SK-N-SH treated with all-trans-retinoic acid at 6 μM for 48 hours (cell line): ENCODE measurements at regions not wholly inside any gene's neighbourhood (a gene's known extent, or its start where the extent isn't known, plus 50 kb on each side); places are given as distances from the start of the nearest gene placed in this dataset.

Experiments
- ARNTL ChIP-seq: fragments of 450-650 bp; formaldehyde crosslinking; IDR thresholded peaks from 2 replicates; pipeline ENCODE4 v1.5.0; 2020; ENCODE audit warnings: low read depth, mild to moderate bottlenecking, moderate library complexity, borderline replicate concordance
- BACH2 ChIP-seq: fragments of 250-450 bp; sonication (Bioruptor Pico); IDR thresholded peaks from 2 replicates; pipeline ENCODE4 v1.9.0; 2021; ENCODE audit warnings: mild to moderate bottlenecking, borderline replicate concordance
- CSRNP3 ChIP-seq: fragments of 250-450 bp; sonication (Bioruptor Pico); IDR thresholded peaks from 2 replicates; pipeline ENCODE4 v1.5.1; 2021; ENCODE audit warnings: mild to moderate bottlenecking, moderate library complexity
- ISL1 ChIP-seq: fragments of 250-450 bp; sonication (Bioruptor Pico); IDR thresholded peaks from 2 replicates; pipeline ENCODE4 v2.1.2; 2022; ENCODE audit warnings: mild to moderate bottlenecking, moderate library complexity
- OSR1 ChIP-seq: fragments of 250-450 bp; sonication (Bioruptor Pico); IDR thresholded peaks from 2 replicates; pipeline ENCODE4 v1.8.0; 2022; ENCODE audit warnings: moderate library complexity, mild to moderate bottlenecking, inconsistent platforms
- PATZ1 ChIP-seq: fragments of 250-450 bp; sonication (Bioruptor Pico); IDR thresholded peaks from 2 replicates; pipeline ENCODE4 v1.8.0; 2020; ENCODE audit warnings: mild to moderate bottlenecking, moderate library complexity, borderline replicate concordance
- RARB ChIP-seq: fragments of 250-450 bp; sonication (Bioruptor Pico); IDR thresholded peaks from 2 replicates; pipeline ENCODE4 v1.8.0; 2021; ENCODE audit warnings: mild to moderate bottlenecking, moderate library complexity
- TCF4 ChIP-seq: fragments of 250-450 bp; sonication (Bioruptor Pico); IDR thresholded peaks from 2 replicates; pipeline ENCODE4 v1.8.0; 2021; ENCODE audit warnings: mild to moderate bottlenecking, moderate library complexity, borderline replicate concordance
- TOX ChIP-seq: fragments of 250-450 bp; sonication (Bioruptor Pico); IDR thresholded peaks from 2 replicates; pipeline ENCODE4 v1.8.0; 2021; ENCODE audit warnings: mild to moderate bottlenecking, moderate library complexity, borderline replicate concordance
- ZC3H10 ChIP-seq: fragments of 250-450 bp; sonication (Bioruptor Pico); IDR thresholded peaks from 2 replicates; pipeline ENCODE4 v1.5.1; 2021; ENCODE audit warnings: mild to moderate bottlenecking, moderate library complexity
- ZFP30 ChIP-seq: fragments of 450-650 bp; formaldehyde crosslinking; IDR thresholded peaks from 2 replicates; pipeline ENCODE4 v1.5.0; 2022; ENCODE audit warnings: mild to moderate bottlenecking, moderate library complexity
- ZNF565 ChIP-seq: fragments of 450-650 bp; formaldehyde crosslinking; conservative IDR thresholded peaks from 2 replicates; pipeline ENCODE4 v1.5.0; 2020; ENCODE audit warnings: low read depth, mild to moderate bottlenecking, moderate library complexity
- ZNF70 ChIP-seq: fragments of 450-650 bp; formaldehyde crosslinking; IDR thresholded peaks from 2 replicates; pipeline ENCODE4 v1.5.0; 2020; ENCODE audit warnings: mild to moderate bottlenecking, moderate library complexity
- ZNF8 ChIP-seq: fragments of 450-650 bp; formaldehyde crosslinking; IDR thresholded peaks from 2 replicates; pipeline ENCODE4 v1.5.0; 2020; ENCODE audit warnings: mild to moderate bottlenecking, moderate library complexity

DNA sequence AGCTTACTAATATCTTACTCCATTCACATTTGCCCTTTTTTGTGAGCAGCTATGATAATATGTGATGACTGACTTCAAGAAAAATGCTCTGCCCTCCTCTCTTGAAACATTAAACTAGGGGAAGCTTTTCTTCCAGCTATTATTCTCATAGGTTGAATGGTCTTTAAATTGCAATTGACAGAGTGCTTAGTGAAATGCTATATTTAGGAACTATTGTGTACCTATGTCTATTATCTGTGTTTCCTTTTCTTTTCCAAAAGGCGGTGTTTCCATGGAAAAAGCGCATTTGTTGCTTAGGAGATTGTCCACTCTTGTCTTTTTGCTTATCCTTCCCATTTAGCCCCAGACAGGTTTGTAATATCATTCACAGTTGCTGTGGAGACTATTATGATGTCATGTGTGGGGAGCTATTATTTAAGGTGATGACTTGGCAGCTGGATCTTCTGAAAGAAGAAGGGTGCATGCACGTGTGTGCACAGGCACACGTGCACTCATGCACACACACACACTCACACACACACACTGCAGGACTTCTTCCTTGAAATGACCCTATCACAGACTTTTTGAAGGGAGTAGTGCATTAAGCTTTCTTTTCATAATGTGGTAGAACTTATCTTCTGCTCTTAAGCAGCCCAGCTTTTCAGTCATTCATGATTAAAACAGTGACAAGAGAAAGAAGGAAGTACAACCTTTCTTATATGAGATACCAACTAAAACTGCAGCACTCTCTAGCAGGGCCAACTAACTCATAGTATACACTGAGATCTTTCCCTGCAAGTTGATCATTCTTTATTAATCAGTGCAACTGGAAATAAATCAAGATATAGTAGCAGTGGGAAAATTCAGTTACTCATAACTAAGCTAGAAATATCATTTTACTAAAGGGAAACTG, 340.8 kb upstream of the MTNR1B start:
- TF ChIP-seq RARB = no peak
- no peak for TF ChIP-seq CSRNP3 (CRISPR knock-in tag)
- no peak for TF ChIP-seq ZNF565 (CRISPR knock-in tag)
- TF ChIP-seq ZFP30 (CRISPR knock-in tag) = no peak
- no peak for TF ChIP-seq ZNF8
- TF ChIP-seq ISL1 (CRISPR knock-in tag) = no peak
- TF ChIP-seq ZNF70 (CRISPR knock-in tag) = no peak
- TF ChIP-seq ARNTL (CRISPR knock-in tag) = no peak
- no peak for TF ChIP-seq BACH2 (CRISPR knock-in tag)
- no peak for TF ChIP-seq TOX (CRISPR knock-in tag)
- no peak for TF ChIP-seq ZC3H10 (CRISPR knock-in tag)
- TF ChIP-seq PATZ1 (CRISPR knock-in tag) = no peak
- no peak for TF ChIP-seq OSR1 (CRISPR knock-in tag)
- no peak for TF ChIP-seq TCF4
